Left ventricle myocardium inferior (tissue), 1 donor: ENCODE measurements at regions not wholly inside any gene's neighbourhood (a gene's known extent, or its start where the extent isn't known, plus 50 kb on each side); places are given as distances from the start of the nearest gene placed in this dataset.
"Not testable (repeated sequence)": the region's sequence is repeated elsewhere in the genome, so short reads cannot be mapped to it uniquely, and the experiment has no call there.

Experiments used
- DNase-seq: peaks from one replicate; pipeline ENCODE4 v3.0.0-alpha.2; 2020
- H3K27ac ChIP-seq: fragments of 200-600 bp; replicated peaks from 2 replicates; pipeline ENCODE4 v1.8.0; 2021
- H3K27me3 ChIP-seq: fragments of 200-600 bp; 2 replicates; pipeline ENCODE4 v1.8.0; 2021; ENCODE audit warnings: low read depth
- H3K36me3 ChIP-seq: fragments of 200-600 bp; 2 replicates; pipeline ENCODE4 v1.8.0; 2021
- H3K4me1 ChIP-seq: fragments of 200-600 bp; 2 replicates; pipeline ENCODE4 v1.8.0; 2021
- H3K4me3 ChIP-seq: fragments of 200-600 bp; 2 replicates; pipeline ENCODE4 v1.8.0; 2021; ENCODE audit warnings: mild to moderate bottlenecking, moderate library complexity
- H3K9me3 ChIP-seq: fragments of 200-600 bp; replicated peaks from 2 replicates; pipeline ENCODE4 v1.8.0; 2021
- intact Hi-C: fragments of 100-400 bp; cut with micrococcal nuclease; formaldehyde crosslinking; loops from one replicate; pipeline ENCODE4 v1.11.0; 2022
- TF ChIP-seq, protein P1 (sequence below): fragments of 200-600 bp; IDR thresholded peaks from 2 replicates; pipeline ENCODE4 v1.8.0; 2021; ENCODE audit warnings: antibody characterized with exemption, mild to moderate bottlenecking, borderline replicate concordance
- donor health status: DM: no; HTN: yes; CAD: no; lungs with severe emphysema.

DNA sequence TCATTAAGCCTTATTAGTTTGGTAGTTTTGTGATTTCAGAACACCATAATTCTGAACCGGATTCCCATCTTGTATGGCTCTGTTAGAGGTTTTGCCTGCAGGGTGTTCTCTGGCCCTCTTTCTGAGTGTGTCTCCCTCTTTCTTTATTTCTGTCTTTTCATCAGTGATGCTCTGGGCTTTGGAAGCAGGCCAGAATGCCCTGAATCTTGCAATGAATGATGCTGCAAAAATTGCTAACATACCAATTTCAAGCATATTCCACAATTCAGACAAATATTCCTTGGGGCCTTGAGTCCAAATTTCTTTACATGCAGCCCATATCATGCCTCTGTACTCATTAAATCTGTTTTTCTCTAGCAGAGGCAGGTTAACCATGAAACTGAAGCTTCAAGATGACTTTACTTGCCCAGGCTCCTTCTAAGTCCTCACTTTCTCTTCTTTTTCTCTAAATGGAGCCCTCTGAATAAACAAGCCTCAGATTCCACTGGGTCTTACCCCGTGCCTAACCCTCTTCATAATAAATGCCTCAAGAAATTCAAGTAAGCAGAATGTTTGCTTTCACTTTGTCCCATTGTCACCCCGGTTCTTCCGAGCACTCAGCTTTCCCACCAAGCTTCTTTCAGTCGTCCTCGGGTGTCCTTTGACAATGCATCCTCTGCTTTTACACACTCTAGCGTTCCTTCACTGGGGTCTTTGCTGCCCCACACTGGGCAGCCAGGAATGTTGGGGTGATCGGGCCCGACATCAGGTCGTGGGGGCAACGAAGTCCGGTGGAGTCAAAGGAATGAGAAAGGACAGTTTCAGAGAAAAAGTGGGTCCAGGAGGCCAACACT, 78.8 kb upstream of the SLC38A4 start:
- H3K27ac ChIP-seq, result no peak overlapping the region
- peaks cover 7% of the 10 kb centered on the region for H3K9me3 ChIP-seq
- no peak for DNase-seq
- no peaks in the 10 kb centered on the region for H3K4me1 ChIP-seq
- no peaks in the 10 kb centered on the region for H3K27me3 ChIP-seq
- no peak overlapping the region for H3K4me3 ChIP-seq
- H3K36me3 ChIP-seq, result no peaks in the 10 kb centered on the region
- intact Hi-C loops, result no loop called here
- TF ChIP-seq, protein P1, sequence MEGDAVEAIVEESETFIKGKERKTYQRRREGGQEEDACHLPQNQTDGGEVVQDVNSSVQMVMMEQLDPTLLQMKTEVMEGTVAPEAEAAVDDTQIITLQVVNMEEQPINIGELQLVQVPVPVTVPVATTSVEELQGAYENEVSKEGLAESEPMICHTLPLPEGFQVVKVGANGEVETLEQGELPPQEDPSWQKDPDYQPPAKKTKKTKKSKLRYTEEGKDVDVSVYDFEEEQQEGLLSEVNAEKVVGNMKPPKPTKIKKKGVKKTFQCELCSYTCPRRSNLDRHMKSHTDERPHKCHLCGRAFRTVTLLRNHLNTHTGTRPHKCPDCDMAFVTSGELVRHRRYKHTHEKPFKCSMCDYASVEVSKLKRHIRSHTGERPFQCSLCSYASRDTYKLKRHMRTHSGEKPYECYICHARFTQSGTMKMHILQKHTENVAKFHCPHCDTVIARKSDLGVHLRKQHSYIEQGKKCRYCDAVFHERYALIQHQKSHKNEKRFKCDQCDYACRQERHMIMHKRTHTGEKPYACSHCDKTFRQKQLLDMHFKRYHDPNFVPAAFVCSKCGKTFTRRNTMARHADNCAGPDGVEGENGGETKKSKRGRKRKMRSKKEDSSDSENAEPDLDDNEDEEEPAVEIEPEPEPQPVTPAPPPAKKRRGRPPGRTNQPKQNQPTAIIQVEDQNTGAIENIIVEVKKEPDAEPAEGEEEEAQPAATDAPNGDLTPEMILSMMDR, result no peak

DNA sequence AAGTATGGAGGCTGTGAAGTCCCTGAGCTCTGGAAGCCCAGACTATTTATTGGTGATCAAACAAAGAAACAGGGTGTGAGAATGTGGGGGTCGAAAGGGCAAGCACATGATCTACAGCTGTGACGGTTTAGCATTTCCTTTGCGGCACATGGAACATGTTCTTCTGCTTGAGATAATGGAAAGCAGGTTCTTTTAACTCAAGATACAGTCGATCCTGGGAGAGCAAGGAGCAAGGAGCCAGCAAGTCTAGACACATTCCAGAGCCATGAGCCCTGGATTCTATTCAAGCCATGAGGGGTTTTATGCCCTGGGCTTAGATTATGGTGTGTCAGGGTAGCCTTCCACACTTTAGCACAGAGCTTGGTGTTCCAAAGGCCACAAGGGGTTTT, 79.4 kb upstream of the SLC38A4 start:
- H3K27me3 ChIP-seq, H3K4me3 ChIP-seq, intact Hi-C loops: not testable (repeated sequence)

DNA sequence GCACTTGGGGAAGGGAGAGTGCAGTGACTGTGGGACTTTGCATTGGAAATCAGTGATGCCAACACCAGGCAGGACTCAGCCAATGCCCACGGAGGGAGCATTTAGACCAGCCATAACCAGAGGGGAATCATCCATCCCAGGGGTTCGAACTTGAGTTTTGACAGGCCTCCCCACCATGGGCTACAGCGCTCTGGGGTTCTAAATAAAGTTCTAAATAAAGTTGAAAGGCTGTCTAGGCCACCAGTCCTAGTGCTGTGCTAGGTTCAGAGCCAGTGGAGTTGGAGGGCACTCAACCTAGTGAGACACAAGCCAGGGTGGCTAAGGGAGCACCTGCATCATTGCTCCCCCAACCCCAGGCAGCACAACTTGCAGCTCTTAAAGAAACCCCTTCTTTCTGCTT, 82.0 kb upstream of the SLC38A4 start:
- TF ChIP-seq, protein P1, result no peak
- intact Hi-C loops, result no loop called here
- no peak overlapping the region for H3K27ac ChIP-seq
- H3K4me1 ChIP-seq, result no peaks in the 10 kb centered on the region
- H3K4me3 ChIP-seq, result no peak overlapping the region
- no peak for DNase-seq
- H3K27me3 ChIP-seq, result no peaks in the 10 kb centered on the region
- no peaks in the 10 kb centered on the region for H3K36me3 ChIP-seq
- H3K9me3 ChIP-seq, result peaks cover 33% of the 10 kb centered on the region

More for the DNA sequence above, 79.4 kb upstream of the SLC38A4 start:
- H3K9me3 ChIP-seq, result peaks cover 13% of the 10 kb centered on the region
- not testable (repeated sequence) for H3K4me1 ChIP-seq, H3K36me3 ChIP-seq, H3K27ac ChIP-seq, DNase-seq

DNA sequence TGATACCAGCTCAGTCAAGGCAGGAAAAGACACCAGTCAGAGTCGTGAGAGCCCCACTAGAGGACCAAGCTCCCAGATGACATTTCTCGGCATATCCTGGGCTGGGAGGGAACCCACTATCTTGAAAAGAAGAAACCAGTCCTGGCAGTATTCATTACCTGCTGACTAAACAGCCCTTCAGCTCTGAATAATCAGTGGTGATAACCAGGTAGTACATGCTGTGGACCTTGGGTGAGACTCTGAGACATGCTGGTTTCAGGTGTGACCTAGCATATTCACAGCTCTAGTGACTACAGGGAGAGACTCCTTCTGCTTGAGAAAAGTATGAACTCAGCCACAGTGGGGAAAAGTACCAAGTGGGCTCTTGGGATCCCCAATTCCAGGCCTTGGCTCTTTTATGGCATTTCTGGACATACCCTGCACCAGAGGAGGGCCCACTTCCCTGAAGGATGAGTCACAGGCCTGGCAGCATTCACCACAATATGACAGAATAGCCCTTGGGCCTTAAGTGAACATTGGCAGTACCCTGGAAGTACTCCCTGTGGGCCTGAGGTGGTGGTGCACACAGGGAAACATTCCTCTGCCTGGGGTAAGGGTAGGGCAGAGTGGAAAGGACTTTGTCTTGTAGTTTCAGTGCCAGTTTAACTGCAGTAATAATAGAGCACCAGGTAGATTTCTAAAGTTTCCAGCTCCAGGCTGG, 82.6 kb upstream of the SLC38A4 start:
- H3K27me3 ChIP-seq, result no peaks in the 10 kb centered on the region
- H3K4me1 ChIP-seq, result no peaks in the 10 kb centered on the region
- no peaks in the 10 kb centered on the region for H3K36me3 ChIP-seq
- intact Hi-C loops, result no loop called here
- TF ChIP-seq, protein P1, result no peak
- H3K9me3 ChIP-seq, result peaks cover 38% of the 10 kb centered on the region
- H3K27ac ChIP-seq, result no peak overlapping the region
- DNase-seq, result no peak
- no peak overlapping the region for H3K4me3 ChIP-seq

DNA sequence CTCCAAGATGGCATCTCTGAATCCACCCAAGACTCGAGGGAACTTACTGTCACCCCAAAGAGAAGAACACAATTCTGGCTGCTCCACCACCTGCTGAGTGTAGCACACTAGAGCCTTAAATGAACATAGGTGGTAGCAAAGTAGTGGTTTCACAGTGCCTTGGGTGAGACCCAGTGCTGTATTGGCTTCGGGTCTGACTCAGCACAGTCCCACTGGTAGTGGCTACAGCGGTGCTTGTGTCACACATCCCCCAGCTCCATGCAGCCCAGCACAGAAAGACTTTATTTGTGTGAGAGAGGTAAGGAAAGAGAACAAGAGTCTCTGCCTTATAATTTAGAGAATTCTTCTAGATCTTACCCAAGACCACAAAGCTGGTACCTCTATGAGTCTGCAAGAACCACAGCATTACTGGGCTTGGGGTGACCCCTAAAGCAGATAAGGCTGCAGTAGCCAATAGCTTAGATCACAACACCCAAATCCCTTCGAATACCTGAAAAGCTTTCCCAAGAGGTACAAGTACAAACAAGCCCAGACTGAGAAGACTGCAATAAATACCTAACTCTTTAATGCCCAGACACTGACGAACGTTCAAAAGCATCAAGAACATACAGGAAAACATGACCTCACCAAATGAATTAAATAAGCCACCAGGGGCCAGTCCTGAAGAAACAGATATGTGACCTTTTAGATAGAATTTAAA, 83.3 kb upstream of the SLC38A4 start:
- TF ChIP-seq, protein P1, result no peak
- no peak for DNase-seq
- no peaks in the 10 kb centered on the region for H3K4me1 ChIP-seq
- no peaks in the 10 kb centered on the region for H3K27me3 ChIP-seq
- peaks cover 43% of the 10 kb centered on the region for H3K9me3 ChIP-seq
- H3K36me3 ChIP-seq, result no peaks in the 10 kb centered on the region
- no peak overlapping the region for H3K27ac ChIP-seq
- intact Hi-C loops, result no loop called here
- H3K4me3 ChIP-seq, result no peak overlapping the region
